ENCODE measurements at regions not wholly inside any gene's neighbourhood (a gene's known extent, or its start where the extent isn't known, plus 50 kb on each side); places are given as distances from the start of the nearest gene placed in this dataset.
A peak's percentile ranks its signal among the peaks of the same experiment; 100 is the strongest.
"Not testable (repeated sequence)": the region's sequence is repeated elsewhere in the genome, so short reads cannot be mapped to it uniquely, and the experiment has no call there.

- not testable (repeated sequence) for FAIRE-seq
Observed at GRCh38 chr4:103412646-103413045, 214.5 kb upstream of the CENPE start.

GRCh38 chr4:103410386-103410785 lies 212.2 kb upstream of the CENPE start:
- no peak for FAIRE-seq

DNA sequence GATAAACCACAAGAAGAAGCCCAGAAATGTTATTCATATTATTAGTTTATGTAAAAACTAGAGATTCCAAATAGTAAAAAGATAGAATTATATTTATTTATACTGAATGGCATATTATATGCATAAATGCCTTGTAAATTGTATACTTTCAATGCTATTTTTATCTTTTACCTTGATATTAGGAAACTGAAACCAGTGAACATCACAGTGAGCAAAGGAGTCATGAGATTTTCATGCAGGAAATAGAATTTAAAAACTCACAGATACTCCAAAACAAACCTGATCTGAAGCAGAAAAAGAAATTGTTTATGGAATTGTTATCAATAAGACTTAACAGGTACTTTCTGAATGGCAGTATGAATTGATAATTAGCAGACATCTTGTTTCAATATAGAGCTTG lies 207.3 kb upstream of the CENPE start:
- no peak for FAIRE-seq

GRCh38 chr4:103403619-103404018 lies 205.5 kb upstream of the CENPE start:
- no peak for FAIRE-seq

DNA sequence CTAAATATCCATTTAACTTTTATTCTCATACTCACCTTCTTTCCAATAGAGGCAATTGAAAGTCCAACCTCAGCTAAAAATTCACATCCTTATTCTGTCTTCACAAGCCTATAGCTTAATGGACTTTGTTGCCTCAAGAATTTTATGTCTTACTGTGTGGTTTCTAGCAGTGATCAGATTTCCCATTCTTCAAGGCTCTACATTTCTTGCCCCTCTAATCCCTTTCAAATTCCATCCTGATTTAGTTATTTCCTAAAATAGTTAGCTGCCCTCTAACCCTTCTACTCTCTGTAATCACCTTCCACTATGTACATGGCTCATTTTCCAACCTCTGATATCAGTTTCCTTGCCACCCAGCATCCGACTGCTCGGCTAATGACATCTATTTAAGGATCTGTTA lies 204.1 kb upstream of the CENPE start:
- no peak for FAIRE-seq

DNA sequence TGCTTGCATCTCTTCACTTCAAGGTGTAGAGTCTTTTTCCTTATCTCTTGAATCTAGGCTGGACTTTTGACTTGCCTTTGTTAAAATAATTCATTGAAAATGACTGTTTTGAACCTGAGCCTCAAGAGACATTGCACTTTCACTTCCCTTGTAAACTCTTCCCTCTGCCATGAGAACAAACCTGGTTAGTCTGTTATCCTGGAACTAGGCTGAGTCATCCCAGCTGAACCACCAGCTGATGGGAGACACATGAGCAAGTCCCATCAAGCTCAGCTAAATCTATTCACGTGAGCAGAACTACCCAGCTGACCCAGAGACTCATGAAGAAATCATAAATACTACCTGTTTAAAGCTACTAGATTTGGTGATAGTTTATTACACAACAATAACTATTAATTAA lies 202.3 kb upstream of the CENPE start:
- no peak for FAIRE-seq

DNA sequence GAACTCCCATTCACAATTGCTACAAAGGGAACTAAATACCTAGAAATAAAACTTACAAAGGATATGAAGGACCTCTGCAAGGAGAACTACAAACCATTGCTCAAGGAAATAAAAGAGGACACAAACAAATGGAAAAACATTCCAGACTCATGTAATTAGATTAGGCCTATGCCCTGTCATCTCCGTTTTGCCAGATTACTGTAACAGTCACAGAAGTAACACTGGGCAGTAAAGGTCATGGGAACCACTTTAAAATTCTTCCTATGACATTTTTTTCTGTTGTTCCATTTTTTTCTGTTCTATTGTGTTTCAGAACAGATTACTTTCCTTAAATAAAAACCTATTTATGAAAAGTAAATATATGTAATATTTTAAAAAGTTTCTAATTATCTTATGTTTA lies 199.4 kb upstream of the CENPE start:
- peak; percentile 58 for FAIRE-seq

- not testable (repeated sequence) for FAIRE-seq
Observed at GRCh38 chr4:103387508-103388011, 189.4 kb upstream of the CENPE start.

- FAIRE-seq = not testable (repeated sequence)
Observed at GRCh38 chr4:103385565-103385964, 187.4 kb upstream of the CENPE start.

DNA sequence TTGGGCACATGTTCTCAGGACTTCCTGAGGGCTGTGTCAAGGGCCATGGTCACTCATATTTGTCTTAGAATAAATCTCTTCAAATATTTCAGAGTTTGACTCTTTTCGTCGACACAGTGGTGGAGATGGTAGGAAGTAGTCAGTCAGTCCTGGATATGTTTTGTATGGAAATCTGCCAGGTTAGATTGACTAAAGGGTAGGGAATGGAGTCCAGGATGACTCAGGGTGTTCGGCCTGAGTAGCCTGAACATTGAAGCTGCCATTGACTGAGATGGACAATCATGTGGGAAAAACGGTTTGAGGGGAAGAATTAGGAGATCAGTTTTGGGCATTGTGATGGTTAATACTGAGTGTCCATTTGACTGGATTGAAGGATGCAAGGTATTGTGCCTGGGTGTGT lies 177.1 kb upstream of the CENPE start:
- FAIRE-seq = no peak

GRCh38 chr4:103374758-103375157 lies 176.6 kb upstream of the CENPE start:
- FAIRE-seq = no peak

DNA sequence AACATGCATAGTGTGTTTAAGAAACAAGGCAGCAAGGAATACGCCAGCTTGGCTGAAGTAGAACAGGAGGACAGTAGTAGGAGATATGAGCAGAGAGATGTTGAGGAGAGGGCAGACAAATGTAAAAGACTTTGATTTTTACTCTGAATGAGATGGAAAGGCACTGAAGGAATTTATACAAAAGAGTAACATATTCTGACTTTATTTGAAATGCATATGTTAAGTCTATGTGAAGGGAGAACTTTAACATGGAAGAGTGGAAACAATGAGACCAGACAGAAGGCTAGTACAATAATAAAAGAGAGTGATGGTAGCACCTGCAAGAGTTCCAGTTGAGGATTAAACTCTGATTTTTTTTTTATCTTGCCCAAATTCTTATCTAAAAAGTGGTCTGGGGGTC lies 176.2 kb upstream of the CENPE start:
- no peak for FAIRE-seq

DNA sequence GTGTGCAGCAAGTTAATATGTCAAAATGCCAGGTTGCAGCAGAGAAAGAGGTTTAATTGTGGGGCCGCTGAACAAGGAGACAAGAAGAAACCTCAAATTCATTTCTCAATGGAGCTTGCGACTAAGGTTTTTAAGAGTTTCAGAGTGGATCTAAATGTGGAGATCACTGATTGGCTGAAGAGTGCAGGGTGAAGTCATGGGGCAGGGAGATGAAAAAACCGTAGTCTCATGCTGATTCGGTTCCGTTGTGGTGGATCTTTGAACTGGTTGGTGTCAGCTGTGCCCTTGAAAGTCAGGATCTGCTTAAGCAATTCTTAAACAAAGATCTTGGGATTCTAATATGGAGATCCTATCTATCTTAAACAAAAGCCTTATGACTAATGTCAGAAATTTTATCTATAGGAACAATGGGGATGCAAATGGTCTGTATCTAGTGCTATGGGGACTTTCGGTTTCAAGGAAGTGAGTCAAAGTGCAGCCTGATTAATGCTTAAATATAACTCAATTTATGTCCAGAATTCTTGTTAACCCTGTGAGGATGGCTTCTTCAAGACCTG lies 173.9 kb upstream of the CENPE start:
- FAIRE-seq = no peak

GRCh38 chr4:103370336-103370735 lies 172.2 kb upstream of the CENPE start:
- FAIRE-seq = no peak

- FAIRE-seq = no peak
Observed at GRCh38 chr4:103365285-103365684, 167.1 kb upstream of the CENPE start.

GRCh38 chr4:103364083-103364482 lies 165.9 kb upstream of the CENPE start:
- FAIRE-seq = no peak

DNA sequence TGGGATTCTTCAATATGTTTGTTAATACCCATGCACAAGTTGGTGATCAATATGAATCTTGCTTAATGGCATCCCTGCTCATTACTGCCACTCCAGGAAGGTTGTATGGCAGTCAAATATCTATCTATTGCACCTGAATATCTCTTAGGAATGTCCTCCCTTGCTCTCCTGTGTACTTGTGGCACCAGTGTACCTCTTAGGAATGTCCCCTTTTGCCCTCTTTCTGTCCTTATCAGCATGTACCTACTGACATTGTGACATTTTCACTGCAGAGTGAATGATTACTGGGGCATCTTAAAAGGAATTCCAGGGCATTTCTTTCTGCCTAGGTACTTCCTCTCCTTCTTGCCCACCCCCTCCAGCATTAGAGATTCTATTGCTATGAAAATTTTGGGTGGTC lies 163.8 kb upstream of the CENPE start:
- no peak for FAIRE-seq

DNA sequence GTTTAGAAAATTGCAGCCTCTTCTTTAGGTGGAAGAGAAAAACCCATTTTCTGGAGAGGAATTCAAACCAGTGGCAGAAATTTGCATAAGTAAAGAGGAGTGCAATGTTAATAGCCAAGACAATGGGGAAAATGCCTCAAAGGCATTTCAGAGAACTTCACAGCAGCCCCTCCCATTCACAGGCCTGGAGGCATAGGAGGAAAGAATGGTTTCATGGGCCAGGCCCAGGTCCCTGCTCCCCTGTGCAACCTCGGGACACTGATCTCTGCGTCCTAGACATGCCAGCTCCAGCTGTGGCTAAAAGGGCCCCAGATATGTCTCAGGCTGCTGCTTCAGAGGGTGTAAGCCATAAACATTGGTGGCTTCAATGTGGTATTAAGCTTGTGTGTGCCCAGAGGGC lies 161.8 kb upstream of the CENPE start:
- no peak for FAIRE-seq

DNA sequence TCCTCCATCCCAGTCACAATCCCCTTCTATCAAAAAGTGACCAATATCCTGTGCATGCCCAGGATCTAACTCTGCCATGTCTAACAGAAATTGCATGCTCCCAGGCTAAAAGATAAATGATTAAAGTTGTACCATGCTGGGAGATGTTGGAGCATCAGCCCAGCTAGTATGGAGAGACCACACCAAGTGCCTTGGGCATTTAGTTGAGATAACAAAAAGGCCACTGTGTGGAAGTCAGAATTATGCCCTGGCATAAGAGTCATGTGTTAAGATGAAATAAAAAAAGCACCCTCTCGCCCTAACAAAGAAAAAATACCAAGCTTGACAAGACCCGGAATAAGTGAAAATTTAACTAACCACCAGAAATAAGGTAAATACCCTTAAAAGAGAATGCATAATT lies 155.9 kb upstream of the CENPE start:
- FAIRE-seq = no peak

DNA sequence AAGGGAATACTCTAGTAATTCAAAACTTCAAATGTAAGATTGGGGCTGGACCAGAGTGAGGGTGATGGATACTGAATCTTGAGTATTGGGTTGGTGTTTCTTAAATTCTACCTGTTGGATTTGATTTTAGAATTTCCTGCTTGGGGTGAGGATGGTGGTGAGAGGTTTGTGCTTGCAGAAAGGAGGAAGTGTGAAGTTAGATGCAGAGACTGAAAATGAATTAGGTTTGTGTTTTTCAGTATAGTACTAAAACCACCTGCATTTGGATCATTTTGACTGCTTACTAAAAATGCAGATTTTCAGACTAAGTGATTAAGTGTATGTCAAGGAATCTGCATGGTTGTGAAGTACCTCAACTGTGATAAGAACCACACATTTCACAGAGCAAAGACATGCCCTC lies 131.5 kb upstream of the CENPE start:
- FAIRE-seq = no peak

GRCh38 chr4:103324811-103325210 lies 126.7 kb upstream of the CENPE start:
- no peak for FAIRE-seq

DNA sequence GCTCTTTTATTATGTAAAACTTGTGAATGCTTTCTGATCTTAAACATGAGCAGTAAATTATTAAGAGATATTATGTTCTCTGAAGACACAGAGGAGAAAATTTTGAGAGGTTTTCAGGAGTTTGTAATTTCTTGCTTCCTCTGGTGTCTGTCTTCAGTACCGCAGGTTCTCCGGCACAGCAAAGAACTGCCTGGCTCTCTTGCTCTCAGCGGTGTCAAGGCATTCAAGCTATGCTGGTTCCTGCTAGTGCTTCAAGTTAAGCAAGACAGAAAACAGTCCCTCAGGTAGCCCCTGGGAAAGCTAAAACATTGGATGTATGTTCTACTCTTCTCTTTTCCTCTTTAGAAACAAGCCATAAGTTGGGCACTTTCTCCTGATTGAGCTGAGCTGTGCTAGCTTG lies 120.2 kb upstream of the CENPE start:
- no peak for FAIRE-seq

GRCh38 chr4:103308248-103308561 lies 110.1 kb upstream of the CENPE start:
- FAIRE-seq = no peak

DNA sequence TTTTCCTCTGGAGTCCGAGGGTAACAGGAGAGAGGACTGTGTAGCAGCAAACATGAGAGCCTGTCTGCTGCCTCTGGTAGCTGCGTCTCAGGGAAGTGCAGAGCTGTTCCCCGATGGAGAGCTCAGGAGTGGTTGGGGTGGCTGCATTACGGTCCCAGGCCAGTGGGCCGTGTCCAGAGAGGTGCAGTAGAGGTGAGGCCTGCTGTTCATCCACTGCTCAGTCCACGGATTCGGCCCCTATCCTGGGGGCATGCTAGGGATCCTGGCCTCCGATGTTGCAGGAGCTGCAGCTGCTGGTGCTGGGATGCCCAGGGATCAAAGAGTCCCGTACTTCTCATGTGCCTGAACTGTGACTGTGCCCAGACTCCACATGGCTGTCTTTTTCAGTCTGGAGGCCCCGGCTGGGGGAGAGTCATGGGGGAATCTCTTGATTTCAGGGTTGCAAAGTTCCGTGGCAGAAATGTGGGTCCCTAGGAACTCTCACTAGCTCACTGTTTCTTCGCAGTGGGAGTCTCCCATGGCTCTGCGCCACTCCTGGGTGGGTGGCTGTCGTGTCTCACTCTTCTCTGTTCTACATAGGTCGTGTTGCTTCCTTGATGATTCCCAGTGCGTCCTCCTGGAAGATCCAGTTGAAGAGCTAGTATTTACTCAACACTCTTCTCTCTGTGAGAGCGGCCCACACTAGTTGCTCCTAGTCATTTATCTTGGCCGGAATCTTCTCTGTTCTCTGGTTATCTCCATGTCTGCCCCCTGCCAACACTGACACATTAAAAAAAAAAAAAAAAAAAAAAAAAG lies 109.5 kb upstream of the CENPE start:
- FAIRE-seq = no peak

- no peak for FAIRE-seq
Observed at GRCh38 chr4:103306870-103307375, 108.8 kb upstream of the CENPE start.
